ENCODE measurements at regions not wholly inside any gene's neighbourhood (a gene's known extent, or its start where the extent isn't known, plus 50 kb on each side); places are given as distances from the start of the nearest gene placed in this dataset.

- no peak for TF ChIP-seq CTCF (IDR thresholded peaks at IDR 0.05)
- TF ChIP-seq POLR2AphosphoS5 (IDR thresholded peaks at IDR 0.05) = no peak
These were observed 51.9 kb upstream of the CFAP46 start for GRCh38 chr10:132994185-132994796.
